HepG2 (cell line): ENCODE measurements at regions not wholly inside any gene's neighbourhood (a gene's known extent, or its start where the extent isn't known, plus 50 kb on each side); places are given as distances from the start of the nearest gene placed in this dataset.
"Not testable (repeated sequence)": the region's sequence is repeated elsewhere in the genome, so short reads cannot be mapped to it uniquely, and the experiment has no call there.

ENCODE experiments used
- ATAC-seq: fragments of 200-7000 bp; cut with Tn5 transposase; 3 replicates; pipeline ENCODE4 v1.9.1; 2020; ENCODE audit warnings: mild to moderate bottlenecking, moderate library complexity
- BruUV-seq: library from RNA; stranded (reverse); fragments of 400-500 nt; replicated peaks from 2 replicates; lab custom pipeline; 2021; lab: Mats Ljungman, UMichigan
- CTCF ChIA-PET: fragments of 300-600 bp; formaldehyde crosslinking; extraction: SDS; loops from one replicate; lab custom pipeline; 2021; ENCODE audit warnings: low total read pairs, inconsistent platforms, low intra/inter-chr PET ratio; lab: Yijun Ruan, JAX
- POLR2A ChIA-PET: fragments of 350-600 bp; sonication (Branson Sonifier 250); formaldehyde crosslinking; loops from one replicate; lab custom pipeline; 2020; ENCODE audit warnings: antibody characterized with exemption, inconsistent platforms; lab: Yijun Ruan, JAX
- DNase-seq: peaks from one replicate; pipeline ENCODE4 v3.0.0-alpha.2; 2015; ENCODE audit warnings: low spot score
- FAIRE-seq: peaks from 3 replicates; lab custom pipeline; 2011; peaks lifted over from hg19 to GRCh38; lab: Jason Lieb, UNC
- H2AFZ ChIP-seq: one replicate; pipeline ENCODE4 v1.6.1; 2011; ENCODE audit warnings: low read length, inconsistent platforms
- H3K27ac ChIP-seq: fragments of 300-600 bp; 3 replicates; pipeline ENCODE4 v1.8.0; 2011; ENCODE audit warnings: mixed run types, mild to moderate bottlenecking, mixed read lengths, low read length, inconsistent platforms; ENCODE audit not compliant: insufficient read depth; ENCODE audit errors: extremely low read length
- H3K27me3 ChIP-seq, 2 experiments: fragments of 200-600 bp in 1 of 2; 2 replicates in 1 of 2; 3 replicates in 1 of 2; pipeline versions ENCODE4 v1.6.0 to v1.8.0; 2011; ENCODE audit warnings: low read length in 2 of 2, mild to moderate bottlenecking in 2 of 2, moderate library complexity in 2 of 2, inconsistent platforms in 1 of 2; ENCODE audit not compliant: insufficient read depth in 2 of 2, control insufficient read depth in 1 of 2
- H3K36me3 ChIP-seq, 2 experiments: fragments of 200-600 bp in 1 of 2; replicated peaks in 1 of 2; 2 replicates in 1 of 2; 3 replicates in 1 of 2; pipeline versions ENCODE4 v1.5.1 to v1.8.0; 2011; ENCODE audit warnings: low read length in 2 of 2, inconsistent platforms in 1 of 2; ENCODE audit not compliant: insufficient read depth in 2 of 2, control insufficient read depth in 1 of 2
- H3K4me1 ChIP-seq: 2 replicates; pipeline ENCODE4 v1.5.1; 2012; ENCODE audit warnings: low read length, inconsistent platforms; ENCODE audit not compliant: insufficient read depth
- H3K4me2 ChIP-seq: 2 replicates; pipeline ENCODE4 v1.6.0; 2011; ENCODE audit warnings: low read depth, low read length, inconsistent platforms
- H3K4me3 ChIP-seq, 3 experiments: fragments of 200-600 bp in 1 of 3; sonication (generic), shearing (Covaris generic) in 1 of 3; replicated peaks in 1 of 3; 2 replicates each; pipeline ENCODE4 v1.5.1; 2011 to 2016; ENCODE audit warnings: low read length in 3 of 3, inconsistent platforms in 2 of 3, low read depth in 2 of 3, mild to moderate bottlenecking in 2 of 3, control low read depth in 1 of 3, mixed read lengths in 1 of 3; ENCODE audit not compliant: insufficient read depth in 1 of 3
- H3K79me2 ChIP-seq: one replicate; pipeline ENCODE4 v1.6.1; 2011; ENCODE audit warnings: low read length, inconsistent platforms; ENCODE audit not compliant: insufficient read depth
- H3K9ac ChIP-seq: 2 replicates; pipeline ENCODE4 v1.6.0; 2011; ENCODE audit warnings: mild to moderate bottlenecking, low read depth, low read length, inconsistent platforms; ENCODE audit not compliant: insufficient read depth
- H3K9me3 ChIP-seq: 2 replicates; pipeline ENCODE4 v1.5.1; 2012; ENCODE audit warnings: mild to moderate bottlenecking, low read length
- H4K20me1 ChIP-seq: 2 replicates; pipeline ENCODE4 v1.6.0; 2011; ENCODE audit warnings: inconsistent platforms, mild to moderate bottlenecking, low read length, moderate library complexity; ENCODE audit not compliant: insufficient read depth
- HMG20B ChIP-seq: conservative IDR thresholded peaks from 2 replicates; pipeline ENCODE4 v1.6.1; 2016; ENCODE audit warnings: missing genetic modification reagents, missing compliant biosample characterization
- PHF21A ChIP-seq: sonication (generic); formaldehyde crosslinking; IDR thresholded peaks from 2 replicates; pipeline ENCODE4 v1.5.0; 2020; ENCODE audit warnings: mild to moderate bottlenecking, missing genetic modification reagents
- ZKSCAN8 ChIP-seq: IDR thresholded peaks from 2 replicates; pipeline ENCODE4 v1.6.1; 2016; ENCODE audit warnings: borderline replicate concordance, missing genetic modification reagents, missing compliant biosample characterization
- WGBS: methylation state at CpG from one replicate; pipeline ENCODE4 v1.1.6; 2017; ENCODE audit warnings: low lambda C conversion rate; 5-methylcytosine and 5-hydroxymethylcytosine counted together
- in situ Hi-C: cut with HindIII; loops from 2 replicates; pipeline ENCODE4 v1.10.0; 2017; ENCODE audit warnings: low pct_unique_long_range_greater_than_20kb; ENCODE audit not compliant: extremely low pct_ligation_motif_present
- intact Hi-C: fragments of 100-400 bp; cut with micrococcal nuclease; formaldehyde crosslinking; loops from one replicate; pipeline ENCODE4 v1.10.0; 2022; ENCODE audit not compliant: unreplicated experiment

- H3K27ac ChIP-seq, intact Hi-C loops, in situ Hi-C loops, DNase-seq, H3K4me1 ChIP-seq, BruUV-seq, H3K9me3 ChIP-seq, ATAC-seq, H3K36me3 ChIP-seq, CTCF ChIA-PET, H3K4me3 ChIP-seq, H2AFZ ChIP-seq, H4K20me1 ChIP-seq, H3K27me3 ChIP-seq, H3K79me2 ChIP-seq, FAIRE-seq, H3K9ac ChIP-seq, H3K4me2 ChIP-seq: not testable (repeated sequence)
- 85% methylated on average over 7 of the region's 7 CpGs for WGBS
- POLR2A ChIA-PET: interaction anchor here (1.0 kb wide), 1 partner anchor 11 kb away, joined by 3 read pairs; no protein-coding TSS in a partner anchor
These were observed 51.6 kb upstream of the MAP4K4 start for GRCh38 chr2:101645886-101646285.

DNA sequence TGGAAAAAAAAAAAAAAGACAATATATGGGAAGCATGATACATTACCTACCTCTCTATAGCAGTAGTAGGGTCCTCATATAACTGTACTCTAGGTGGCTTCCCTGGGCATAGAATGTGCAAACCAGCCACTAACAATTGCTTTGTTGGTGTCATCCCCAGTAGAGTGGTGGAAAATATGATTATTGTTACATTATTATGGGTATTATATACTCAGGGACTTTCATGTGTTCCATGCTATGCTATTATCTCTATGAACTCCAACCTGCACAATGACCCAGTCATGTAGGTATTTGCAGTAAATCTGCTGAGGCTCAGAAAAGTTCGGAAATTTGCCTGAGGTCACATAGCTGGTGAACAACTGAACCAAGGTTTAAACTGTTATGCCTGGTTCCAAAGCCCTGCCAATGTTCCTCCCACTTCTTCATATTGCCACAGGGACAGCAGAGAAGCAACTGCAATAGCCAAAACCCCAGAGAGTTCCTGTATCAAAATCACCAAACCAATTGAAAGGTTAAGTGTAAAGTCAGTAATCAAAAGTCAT lies 52.6 kb upstream of the MAP4K4 start:
- no peak overlapping the region for H3K4me2 ChIP-seq
- no peak overlapping the region for H3K4me3 ChIP-seq
- CTCF ChIA-PET: no interaction called here
- H3K27me3 ChIP-seq: no peaks in the 10 kb centered on the region
- no peaks in the 10 kb centered on the region for H4K20me1 ChIP-seq
- no peak overlapping the region for H3K9ac ChIP-seq
- DNase-seq: no peak
- intact Hi-C loops: no loop called here
- H3K4me1 ChIP-seq: peaks cover 5% of the 10 kb centered on the region
- H3K79me2 ChIP-seq: no peaks in the 10 kb centered on the region
- no peaks in the 10 kb centered on the region for H3K36me3 ChIP-seq
- no peak for TF ChIP-seq ZKSCAN8 (CRISPR knock-in tag)
- 0 out of 2 replicates have a peak, but pooled peaks have one; percentile 11 for TF ChIP-seq PHF21A
- TF ChIP-seq HMG20B (CRISPR knock-in tag): no peak
- WGBS: 53% methylated on average over 1 of the region's 1 CpG
- H2AFZ ChIP-seq: no peak overlapping the region
- H3K9me3 ChIP-seq: no peaks in the 10 kb centered on the region
- no peak for FAIRE-seq
- H3K27ac ChIP-seq: no peak overlapping the region
- no TSS peak for BruUV-seq
- no peak for ATAC-seq
- POLR2A ChIA-PET: no interaction called here
- in situ Hi-C loops: no loop called here
